ENCODE measurements at regions not wholly inside any gene's neighbourhood (a gene's known extent, or its start where the extent isn't known, plus 50 kb on each side); places are given as distances from the start of the nearest gene placed in this dataset.
"Not testable (repeated sequence)": the region's sequence is repeated elsewhere in the genome, so short reads cannot be mapped to it uniquely, and the experiment has no call there.

- Histone ChIP-seq H3K4me3 (no peak overlapping the region), H3K9me3 (peaks cover 18% of the 10 kb centered on the region; the same call in 1 of the 2 replicates), H3K36me3 (no peaks in the 10 kb centered on the region), H3K27me3 (peaks cover 25% of the 10 kb centered on the region)
- peak; percentile 36 for DNase-seq
Observed at GRCh38 chr16:22641131-22641628, 130.5 kb downstream of the NPIPB5 start.

- no peak for DNase-seq
Observed at GRCh38 chr16:22642416-22643088, 131.9 kb downstream of the NPIPB5 start.

GRCh38 chr16:22643203-22643602 is 132.5 kb downstream of the NPIPB5 start:
- Histone ChIP-seq H3K9me3 (peaks cover 14% of the 10 kb centered on the region; the same call in 1 of the 2 replicates), H3K27me3 (peaks cover 45% of the 10 kb centered on the region)
- DNase-seq, H3K4me3 ChIP-seq, H3K36me3 ChIP-seq: not testable (repeated sequence)

More at GRCh38 chr16:22642416-22643088, 131.9 kb downstream of the NPIPB5 start:
- H3K36me3 ChIP-seq, result no peaks in the 10 kb centered on the region
- H3K4me3 ChIP-seq, result no peak overlapping the region
- H3K27me3 ChIP-seq, result peaks cover 39% of the 10 kb centered on the region
- peaks cover 17% of the 10 kb centered on the region; the same call in 1 of the 2 replicates for H3K9me3 ChIP-seq

GRCh38 chr16:22643886-22644285 is 133.2 kb downstream of the NPIPB5 start:
- Histone ChIP-seq H3K36me3 (no peaks in the 10 kb centered on the region), H3K27me3 (peaks cover 52% of the 10 kb centered on the region), H3K4me3 (no peak overlapping the region), H3K9me3 (peaks cover 14% of the 10 kb centered on the region; the same call in 1 of the 2 replicates)
- no peak for DNase-seq

GRCh38 chr16:22645868-22646267 is 135.2 kb downstream of the NPIPB5 start:
- Histone ChIP-seq H3K4me3 (no peak overlapping the region), H3K9me3 (peaks cover 8% of the 10 kb centered on the region; the same call in 1 of the 2 replicates), H3K27me3 (peaks cover 61% of the 10 kb centered on the region), H3K36me3 (no peaks in the 10 kb centered on the region)
- no peak for DNase-seq

- no peak overlapping the region for H3K4me3 ChIP-seq
- no peak for DNase-seq
- H3K36me3 ChIP-seq, result no peaks in the 10 kb centered on the region
- H3K27me3 ChIP-seq, result peaks cover 58% of the 10 kb centered on the region
- H3K9me3 ChIP-seq, result peaks cover under 1% of the 10 kb centered on the region; the same call in 1 of the 2 replicates
Observed at GRCh38 chr16:22646948-22647556, 136.4 kb downstream of the NPIPB5 start.

GRCh38 chr16:22648141-22648540 is 137.4 kb downstream of the NPIPB5 start:
- DNase-seq, result no peak
- Histone ChIP-seq H3K27me3 (peaks cover 55% of the 10 kb centered on the region), H3K4me3 (no peak overlapping the region), H3K36me3 (no peaks in the 10 kb centered on the region), H3K9me3 (no peaks in the 10 kb centered on the region)

- Histone ChIP-seq H3K36me3 (no peaks in the 10 kb centered on the region), H3K27me3 (peaks cover 58% of the 10 kb centered on the region), H3K4me3 (no peak overlapping the region), H3K9me3 (no peaks in the 10 kb centered on the region)
- DNase-seq, result no peak
Observed at GRCh38 chr16:22648941-22649340, 138.2 kb downstream of the NPIPB5 start.

GRCh38 chr16:22651111-22651817 is 140.6 kb downstream of the NPIPB5 start:
- not testable (repeated sequence) for H3K36me3 ChIP-seq, H3K4me3 ChIP-seq, DNase-seq, H3K9me3 ChIP-seq
- H3K27me3 ChIP-seq, result peaks cover 43% of the 10 kb centered on the region

GRCh38 chr16:22652463-22652845 is 141.8 kb downstream of the NPIPB5 start:
- Histone ChIP-seq H3K27me3 (peaks cover 33% of the 10 kb centered on the region), H3K9me3 (no peaks in the 10 kb centered on the region)

GRCh38 chr16:22653876-22654275 is 143.2 kb downstream of the NPIPB5 start:
- DNase-seq, result no peak
- H3K36me3 ChIP-seq, result no peaks in the 10 kb centered on the region
- H3K4me3 ChIP-seq, result no peak overlapping the region
- no peaks in the 10 kb centered on the region for H3K9me3 ChIP-seq
- H3K27me3 ChIP-seq, result peaks cover 19% of the 10 kb centered on the region

More at GRCh38 chr16:22652463-22652845, 141.8 kb downstream of the NPIPB5 start:
- DNase-seq, result no peak
- Histone ChIP-seq H3K4me3 (no peak overlapping the region), H3K36me3 (no peaks in the 10 kb centered on the region)

GRCh38 chr16:22656573-22656972 is 145.9 kb downstream of the NPIPB5 start:
- H3K36me3 ChIP-seq, H3K9me3 ChIP-seq, H3K4me3 ChIP-seq, DNase-seq: not testable (repeated sequence)
- H3K27me3 ChIP-seq, result peaks cover 21% of the 10 kb centered on the region

- DNase-seq, result no peak
- Histone ChIP-seq H3K4me3 (no peak overlapping the region), H3K36me3 (no peaks in the 10 kb centered on the region), H3K9me3 (no peaks in the 10 kb centered on the region), H3K27me3 (peaks cover 31% of the 10 kb centered on the region)
Observed at GRCh38 chr16:22659933-22660332, 149.2 kb downstream of the NPIPB5 start.

GRCh38 chr16:22660441-22661160 is 149.9 kb downstream of the NPIPB5 start:
- Histone ChIP-seq H3K36me3 (no peaks in the 10 kb centered on the region), H3K4me3 (no peak overlapping the region), H3K9me3 (no peaks in the 10 kb centered on the region), H3K27me3 (peaks cover 38% of the 10 kb centered on the region)
- no peak for DNase-seq

- DNase-seq, result no peak
- Histone ChIP-seq H3K27me3 (peaks cover 39% of the 10 kb centered on the region), H3K9me3 (no peaks in the 10 kb centered on the region), H3K36me3 (no peaks in the 10 kb centered on the region), H3K4me3 (no peak overlapping the region)
Observed at GRCh38 chr16:22661161-22661647, 150.5 kb downstream of the NPIPB5 start.

- H3K27me3 ChIP-seq, result peaks cover 42% of the 10 kb centered on the region
- H3K9me3 ChIP-seq, H3K4me3 ChIP-seq, H3K36me3 ChIP-seq, DNase-seq: not testable (repeated sequence)
Observed at GRCh38 chr16:22662958-22663357, 151.0 kb upstream of the HS3ST2 start.
